CD14-positive monocyte (primary cell): ENCODE measurements at regions not wholly inside any gene's neighbourhood (a gene's known extent, or its start where the extent isn't known, plus 50 kb on each side); places are given as distances from the start of the nearest gene placed in this dataset.

Source experiments
- DNase-seq, 3 donors: peaks; one replicate each; pipeline ENCODE4 v3.0.0-alpha.2; 2011 to 2022
- H2AFZ ChIP-seq: 2 replicates; pipeline ENCODE4 v1.6.0; 2012; ENCODE audit warnings: mild to moderate bottlenecking, low read depth, low read length, inconsistent platforms; ENCODE audit not compliant: insufficient read depth, poor library complexity, severe bottlenecking
- H3K27ac ChIP-seq, 2 donors: 1 replicate in 1 of 2; 2 replicates in 1 of 2; pipeline ENCODE4 v1.5.1; 2012 to 2013; ENCODE audit warnings: low read length in 2 of 2, control low read depth in 1 of 2, inconsistent platforms in 1 of 2, low read depth in 1 of 2, mild to moderate bottlenecking in 1 of 2
- H3K27me3 ChIP-seq, 2 donors: one replicate each; pipeline versions ENCODE4 v1.6.0 to v1.6.1; 2011 to 2013; ENCODE audit warnings: low read length in 2 of 2; ENCODE audit not compliant: control insufficient read depth in 2 of 2, insufficient read depth in 2 of 2
- H3K36me3 ChIP-seq, 2 donors: replicated peaks in 1 of 2; 1 replicate in 1 of 2; 2 replicates in 1 of 2; pipeline versions ENCODE4 v1.5.1 to v1.6.1; 2012 to 2013; ENCODE audit warnings: low read length in 2 of 2, control low read depth in 1 of 2, inconsistent platforms in 1 of 2, mild to moderate bottlenecking in 1 of 2; ENCODE audit not compliant: insufficient read depth in 2 of 2, control insufficient read depth in 1 of 2
- H3K4me1 ChIP-seq, 2 donors: 1 replicate in 1 of 2; 2 replicates in 1 of 2; pipeline versions ENCODE4 v1.5.1 to v1.6.1; 2012 to 2013; ENCODE audit warnings: low read length in 2 of 2, control low read depth in 1 of 2, inconsistent platforms in 1 of 2, mild to moderate bottlenecking in 1 of 2, moderate library complexity in 1 of 2; ENCODE audit not compliant: insufficient read depth in 2 of 2, control insufficient read depth in 1 of 2
- H3K4me2 ChIP-seq: replicated peaks from 2 replicates; pipeline ENCODE3; 2012; ENCODE audit warnings: low read length, moderate library complexity, mild to moderate bottlenecking; ENCODE audit not compliant: poor library complexity, severe bottlenecking; ENCODE audit errors: extremely low read depth
- H3K4me3 ChIP-seq, 3 experiments: fragments of 200-600 bp in 1 of 3; sonication (generic) in 1 of 3; replicated peaks in 1 of 3; 1 replicate in 2 of 3; 2 replicates in 1 of 3; pipeline ENCODE4 v1.5.1; 2011 to 2013; ENCODE audit warnings: low read length in 3 of 3, mild to moderate bottlenecking in 3 of 3, control low read depth in 2 of 3, low read depth in 2 of 3, inconsistent platforms in 1 of 3, moderate library complexity in 1 of 3
- H3K79me2 ChIP-seq: 2 replicates; pipeline ENCODE4 v1.6.0; 2012; ENCODE audit warnings: mild to moderate bottlenecking, control low read depth, inconsistent platforms, low read length, moderate library complexity; ENCODE audit not compliant: insufficient read depth
- H3K9ac ChIP-seq: 2 replicates; pipeline ENCODE4 v1.6.0; 2017; ENCODE audit warnings: low read length, mild to moderate bottlenecking; ENCODE audit not compliant: insufficient read depth, poor library complexity, severe bottlenecking
- H3K9me3 ChIP-seq, 2 donors: replicated peaks in 1 of 2; 1 replicate in 1 of 2; 2 replicates in 1 of 2; pipeline versions ENCODE4 v1.5.1 to v1.6.1; 2012 to 2013; ENCODE audit warnings: low read length in 2 of 2, control low read depth in 1 of 2; ENCODE audit not compliant: control insufficient read depth in 1 of 2, insufficient read depth in 1 of 2
- H4K20me1 ChIP-seq: 2 replicates; pipeline ENCODE4 v1.6.0; 2012; ENCODE audit warnings: mild to moderate bottlenecking, low read length, control low read depth, moderate library complexity; ENCODE audit not compliant: insufficient read depth
- H3K27ac Mint-ChIP-seq, 7 donors: one replicate each; pipeline ENCODE4 v1.8.0; 2020; ENCODE audit warnings: mild to moderate bottlenecking in 7 of 7, mixed read lengths in 7 of 7, moderate library complexity in 6 of 7, inconsistent platforms in 2 of 7
- H3K27me3 Mint-ChIP-seq, 3 donors: one replicate each; pipeline ENCODE4 v1.8.0; 2021 to 2022; ENCODE audit warnings: low read depth in 3 of 3, mild to moderate bottlenecking in 3 of 3, mixed read lengths in 3 of 3, moderate library complexity in 3 of 3, inconsistent platforms in 1 of 3
- H3K36me3 Mint-ChIP-seq, 2 donors: one replicate each; pipeline ENCODE4 v1.8.0; 2020; ENCODE audit warnings: mixed read lengths in 2 of 2, inconsistent platforms in 1 of 2, mild to moderate bottlenecking in 1 of 2
- H3K4me1 Mint-ChIP-seq: one replicate; pipeline ENCODE4 v1.8.0; 2020; ENCODE audit warnings: mild to moderate bottlenecking, mixed read lengths
- H3K4me3 Mint-ChIP-seq, 2 donors: one replicate each; pipeline ENCODE4 v1.8.0; 2020; ENCODE audit warnings: mild to moderate bottlenecking in 2 of 2, mixed read lengths in 2 of 2, moderate library complexity in 1 of 2
- H3K9me3 Mint-ChIP-seq, 7 donors: one replicate each; pipeline ENCODE4 v1.8.0; 2020 to 2022; ENCODE audit warnings: mixed read lengths in 7 of 7, mild to moderate bottlenecking in 6 of 7, moderate library complexity in 6 of 7, inconsistent platforms in 2 of 7
- CTCF ChIP-seq: fragments of 200-600 bp; IDR thresholded peaks from one replicate; pipeline ENCODE4 v1.8.0; 2022; ENCODE audit warnings: antibody characterized with exemption, mild to moderate bottlenecking
- WGBS: methylation state at CpG from one replicate; pipeline ENCODE4 v1.1.5; 2013; ENCODE audit warnings: missing lambda C conversion rate; ENCODE audit not compliant: insufficient coverage; 5-methylcytosine and 5-hydroxymethylcytosine counted together
- intact Hi-C, 2 donors: fragments of 100-400 bp; cut with micrococcal nuclease; formaldehyde crosslinking; loops; one replicate each; pipeline versions ENCODE4 v1.15.0 to v1.15.1; 2023

GRCh38 chr4:1467581-1468458, 61.6 kb upstream of the NKX1-1 start:
- Mint-ChIP-seq H3K36me3 (no peaks in the 10 kb centered on the region), H3K4me3 (no peak overlapping the region), H3K27me3 (peaks cover 14 to 20% (median 19%) of the 10 kb centered on the region in 3 donors), H3K9me3 (peaks cover 0 to 13% (median 6%) of the 10 kb centered on the region in 7 donors), H3K27ac (no peak overlapping the region), H3K4me1 (no peaks in the 10 kb centered on the region)
- Histone ChIP-seq H3K4me3 (no peak overlapping the region), H3K4me1 (no peaks in the 10 kb centered on the region), H3K27me3 (peaks cover 0 to 14% of the 10 kb centered on the region in 2 donors), H3K4me2 (no peak overlapping the region), H3K79me2 (no peaks in the 10 kb centered on the region), H3K36me3 (no peaks in the 10 kb centered on the region), H2AFZ (no peak overlapping the region), H3K9ac (no peak overlapping the region), H3K9me3 (no peaks in the 10 kb centered on the region), H3K27ac (no peak overlapping the region), H4K20me1 (no peaks in the 10 kb centered on the region)
- WGBS = 97% methylated on average over 6 of the region's 6 CpGs
- TF ChIP-seq CTCF = no peak
- no peak for DNase-seq
- intact Hi-C loops = no loop called here

- Histone ChIP-seq H3K4me3 (no peak overlapping the region), H3K79me2 (no peaks in the 10 kb centered on the region), H3K27ac (no peak overlapping the region), H3K9me3 (no peaks in the 10 kb centered on the region), H3K36me3 (no peaks in the 10 kb centered on the region), H3K27me3 (peaks cover 0 to 10% of the 10 kb centered on the region in 2 donors), H3K9ac (no peak overlapping the region), H3K4me2 (no peak overlapping the region), H4K20me1 (no peaks in the 10 kb centered on the region), H2AFZ (no peak overlapping the region), H3K4me1 (no peaks in the 10 kb centered on the region)
- no peak overlapping the region for H3K27ac Mint-ChIP-seq
- H3K4me3 Mint-ChIP-seq = no peak overlapping the region
- H3K27me3 Mint-ChIP-seq = peaks cover 12 to 17% (median 15%) of the 10 kb centered on the region in 3 donors
- H3K9me3 Mint-ChIP-seq = peaks cover 0 to 13% (median 6%) of the 10 kb centered on the region in 7 donors
- H3K4me1 Mint-ChIP-seq = no peaks in the 10 kb centered on the region
- intact Hi-C loops = no loop called here
- no peaks in the 10 kb centered on the region for H3K36me3 Mint-ChIP-seq
- TF ChIP-seq CTCF = no peak
- DNase-seq = no peak
- WGBS = 90% methylated on average over 3 of the region's 6 CpGs
These were observed 60.6 kb upstream of the NKX1-1 start for GRCh38 chr4:1466863-1467165.
